ENCODE measurements at regions not wholly inside any gene's neighbourhood (a gene's known extent, or its start where the extent isn't known, plus 50 kb on each side); places are given as distances from the start of the nearest gene placed in this dataset.
"Not testable (repeated sequence)": the region's sequence is repeated elsewhere in the genome, so short reads cannot be mapped to it uniquely, and the experiment has no call there.

DNA sequence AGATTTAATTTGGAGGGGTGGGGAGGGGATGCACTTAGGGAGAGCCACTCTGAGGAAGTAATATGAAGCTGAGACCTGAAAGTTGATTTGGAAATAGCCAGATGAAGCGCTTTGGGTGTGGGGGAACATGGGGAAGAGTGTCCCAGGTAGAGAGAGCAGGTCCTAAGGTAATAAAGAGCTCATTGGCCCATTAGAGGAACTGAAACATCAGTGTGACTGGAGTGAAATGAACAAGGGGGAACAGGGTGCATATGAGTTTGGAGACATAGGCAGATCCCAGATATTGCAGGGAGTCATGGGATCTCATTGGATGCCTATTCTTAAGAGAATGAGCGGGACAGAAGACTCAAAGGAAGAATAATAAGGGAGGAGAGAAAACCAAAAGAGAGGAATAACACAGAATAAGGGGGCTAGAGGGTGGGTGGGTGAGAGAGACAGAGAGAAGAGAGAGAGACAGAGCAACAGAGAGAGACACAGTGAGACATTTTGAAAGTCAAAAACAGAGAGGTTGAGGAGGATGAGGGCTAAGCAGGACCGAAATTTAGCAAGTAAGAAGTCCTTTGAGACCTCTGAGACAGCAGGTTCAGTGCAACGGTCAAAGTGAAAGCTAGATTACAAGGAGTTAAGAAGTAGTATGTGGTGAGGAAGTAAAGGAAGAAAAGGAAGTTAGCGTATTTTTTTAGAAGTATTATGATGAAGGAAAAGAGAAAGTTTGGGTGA lies 54.1 kb upstream of the NOTCH2NLA start:
- DNase-seq (ENCODE audit: low read depth) = not testable (repeated sequence)

DNA sequence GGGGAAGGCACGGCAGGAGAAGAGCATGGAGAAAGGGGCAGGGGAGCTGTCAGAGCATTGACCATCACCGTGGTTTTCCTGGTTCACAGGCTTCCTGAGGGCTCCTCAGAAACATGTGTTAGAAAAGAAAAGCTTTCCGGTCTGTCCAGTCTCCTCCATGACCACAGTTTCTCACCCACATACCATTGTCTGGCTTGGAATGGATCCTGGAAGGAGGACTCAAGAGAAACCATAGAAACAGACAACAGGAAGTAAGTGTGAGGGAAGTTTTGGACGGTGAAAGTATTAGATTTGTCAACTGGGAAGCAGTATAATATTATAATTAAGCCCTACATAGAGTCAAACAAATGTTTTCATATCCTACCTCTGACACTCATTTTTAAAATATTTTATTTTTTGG lies 52.7 kb upstream of the NOTCH2NLA start:
- DNase-seq (ENCODE audit: low read depth) = not testable (repeated sequence)

DNA sequence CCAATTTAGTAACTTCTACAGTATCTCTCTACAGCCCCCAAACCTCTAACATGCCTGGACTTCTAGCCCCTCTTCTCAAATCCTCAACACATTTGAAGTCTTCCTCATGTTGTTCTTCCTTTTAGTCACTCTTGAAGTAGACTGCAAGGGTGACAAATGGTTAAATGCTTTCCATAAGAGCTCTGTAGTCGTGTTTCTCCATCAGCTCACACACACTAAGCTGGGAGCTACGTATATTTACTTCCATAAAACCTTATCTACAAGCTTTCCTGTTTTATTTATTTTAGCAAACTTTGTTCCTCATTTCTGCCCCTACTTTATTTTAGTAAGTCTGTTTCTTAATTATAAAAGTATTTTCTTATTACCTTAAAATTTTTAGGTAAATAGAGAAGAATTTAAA lies 49.9 kb upstream of the NOTCH2NLA start:
- not testable (repeated sequence) for DNase-seq (ENCODE audit: low read depth)

Data from T-helper 22 cell (primary cell).